HUDEP-2 (cell line): ENCODE measurements at regions not wholly inside any gene's neighbourhood (a gene's known extent, or its start where the extent isn't known, plus 50 kb on each side); places are given as distances from the start of the nearest gene placed in this dataset.
"Not testable (repeated sequence)": the region's sequence is repeated elsewhere in the genome, so short reads cannot be mapped to it uniquely, and the experiment has no call there.

Experiments
- DNase-seq, 76 experiments: peaks; one replicate each; lab custom pipeline; 2025; ENCODE audit not compliant: unreplicated experiment in 76 of 76; lab: John Stamatoyannopoulos, UW

- no peak for DNase-seq
Measured at GRCh38 chr3:40695848-40696247, 171.1 kb downstream of the ZNF621 start.

- not testable (repeated sequence) for DNase-seq
Measured at GRCh38 chr3:40698611-40699010, 173.9 kb downstream of the ZNF621 start.

GRCh38 chr3:40701016-40701588, 176.3 kb downstream of the ZNF621 start:
- no peak for DNase-seq

DNA sequence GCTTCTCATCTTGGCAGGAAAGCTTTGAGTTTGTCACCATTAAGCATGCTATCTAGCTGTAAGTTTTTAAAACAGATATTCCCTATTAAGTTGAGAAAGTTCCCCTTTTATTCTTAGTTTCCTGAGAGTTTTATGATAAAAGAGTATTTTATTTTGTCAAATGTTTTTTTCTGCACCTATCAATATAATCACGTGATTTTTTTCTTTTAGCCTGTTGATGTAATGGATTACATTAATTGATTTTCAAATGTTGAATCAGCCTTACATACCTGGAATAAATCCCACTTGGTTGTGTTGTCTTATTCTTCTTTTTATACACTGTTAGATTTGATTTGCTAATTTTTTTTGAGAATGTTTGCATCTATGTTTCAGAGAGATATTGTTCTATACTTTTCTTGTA, 179.5 kb downstream of the ZNF621 start:
- no peak for DNase-seq

- no peak for DNase-seq
Measured at GRCh38 chr3:40705663-40706062, 180.9 kb downstream of the ZNF621 start.

- DNase-seq, result no peak
Measured at GRCh38 chr3:40713306-40713705, 188.5 kb downstream of the ZNF621 start.

GRCh38 chr3:40713795-40714194, 189.0 kb downstream of the ZNF621 start:
- DNase-seq, result no peak

GRCh38 chr3:40714771-40715345, 190.1 kb downstream of the ZNF621 start:
- no peak for DNase-seq

DNA sequence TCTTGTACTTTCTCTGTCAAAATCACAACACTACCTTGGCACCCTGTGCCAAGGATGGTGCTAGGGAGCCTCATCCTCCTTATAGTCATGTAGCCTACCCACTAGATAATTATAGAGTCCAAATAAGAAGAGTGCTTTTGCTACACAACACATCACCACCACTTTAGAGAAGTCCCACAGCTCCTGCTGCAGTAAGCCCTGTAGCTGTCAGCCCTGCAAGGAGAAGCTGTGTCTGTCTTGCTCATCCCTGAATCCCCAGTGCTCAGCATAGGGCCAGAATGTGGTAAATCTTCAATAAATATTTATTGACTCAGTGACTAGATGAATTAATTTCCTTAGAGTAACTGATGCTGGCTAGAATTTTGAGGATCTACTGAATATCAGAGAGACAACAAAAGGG, 190.8 kb downstream of the ZNF621 start:
- no peak for DNase-seq

DNA sequence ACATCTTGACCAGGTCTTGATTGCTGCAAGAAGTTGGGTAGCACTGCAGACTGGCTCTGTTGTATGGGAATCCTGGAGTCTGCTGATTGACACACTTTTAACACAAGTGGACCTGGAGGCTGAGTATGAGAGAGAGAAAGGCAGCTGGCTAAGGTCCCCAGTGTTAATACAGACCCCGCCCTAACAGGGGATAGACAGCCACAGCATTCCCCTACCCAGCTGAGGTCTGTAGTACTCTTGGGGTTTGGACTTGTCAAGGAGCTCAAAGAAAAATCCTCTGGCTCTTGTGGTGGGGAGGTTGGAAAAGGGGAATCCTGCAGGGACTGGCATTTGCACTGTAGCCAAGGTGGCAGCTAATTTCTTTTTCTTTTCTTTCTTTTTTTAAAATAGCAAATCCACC, 192.7 kb downstream of the ZNF621 start:
- DNase-seq, result no peak

DNA sequence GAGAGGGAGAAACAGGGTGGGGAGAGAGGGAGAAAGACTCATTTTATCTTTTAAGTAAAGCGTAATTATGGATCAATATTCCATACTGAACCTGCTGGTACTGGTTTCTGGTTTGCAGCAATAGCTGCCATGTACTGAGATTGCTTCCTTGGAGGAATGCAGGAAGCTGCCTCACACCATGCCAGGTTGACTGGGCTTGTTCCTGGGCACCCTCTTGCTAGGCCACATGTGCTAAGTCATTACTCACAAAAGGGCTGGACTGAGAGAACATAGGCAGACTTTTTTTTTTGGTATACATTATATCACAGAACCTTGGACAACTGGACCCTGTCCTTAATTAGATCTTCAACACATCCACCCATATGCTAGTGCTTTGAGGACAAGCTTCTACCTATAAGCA, 193.4 kb downstream of the ZNF621 start:
- DNase-seq, result no peak

DNA sequence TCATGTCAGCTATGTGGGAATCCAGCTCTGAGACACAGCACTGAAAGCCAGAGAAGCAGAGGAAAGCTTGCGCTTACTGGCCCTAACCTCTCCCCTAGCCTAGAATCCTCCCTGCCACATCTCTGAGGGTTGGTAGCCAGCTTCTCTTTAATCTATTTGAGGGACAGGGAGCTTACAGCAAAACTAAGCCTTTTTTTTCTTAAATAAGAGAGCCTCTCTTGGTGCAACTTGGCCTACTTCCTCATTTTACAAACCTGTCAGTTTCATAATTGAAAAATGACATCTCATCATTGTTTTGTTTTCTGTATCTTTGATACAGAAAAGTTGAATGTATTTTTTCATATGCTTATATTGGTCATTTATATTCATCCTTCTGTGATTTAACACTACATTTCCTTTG, 193.9 kb downstream of the ZNF621 start:
- no peak for DNase-seq

GRCh38 chr3:40719660-40720287, 195.0 kb downstream of the ZNF621 start:
- DNase-seq, result no peak

DNA sequence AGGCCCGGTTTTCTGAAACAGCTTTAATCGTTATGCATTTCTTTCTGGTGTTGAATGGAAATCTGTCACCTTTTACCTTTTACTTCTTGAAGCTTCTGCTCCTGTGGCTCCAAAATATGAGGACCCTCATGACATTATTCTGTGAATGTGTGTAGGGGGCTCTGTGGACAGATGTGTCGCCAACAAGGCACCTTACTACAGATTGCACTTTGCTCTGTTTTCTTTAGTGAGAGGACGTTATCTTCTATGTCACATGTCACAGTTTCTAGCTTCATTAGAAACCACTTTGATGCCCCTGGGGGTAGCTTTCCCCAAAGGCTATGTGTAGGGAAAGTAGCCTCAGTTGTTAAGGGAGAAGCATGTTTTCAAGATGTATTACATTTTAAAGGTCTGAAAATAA, 195.6 kb downstream of the ZNF621 start:
- no peak for DNase-seq

GRCh38 chr3:40720863-40721262, 196.1 kb downstream of the ZNF621 start:
- no peak for DNase-seq

- DNase-seq, result no peak
Measured at GRCh38 chr3:40723083-40723660, 198.4 kb downstream of the ZNF621 start.

GRCh38 chr3:40725031-40725430, 200.3 kb downstream of the ZNF621 start:
- DNase-seq, result no peak

DNA sequence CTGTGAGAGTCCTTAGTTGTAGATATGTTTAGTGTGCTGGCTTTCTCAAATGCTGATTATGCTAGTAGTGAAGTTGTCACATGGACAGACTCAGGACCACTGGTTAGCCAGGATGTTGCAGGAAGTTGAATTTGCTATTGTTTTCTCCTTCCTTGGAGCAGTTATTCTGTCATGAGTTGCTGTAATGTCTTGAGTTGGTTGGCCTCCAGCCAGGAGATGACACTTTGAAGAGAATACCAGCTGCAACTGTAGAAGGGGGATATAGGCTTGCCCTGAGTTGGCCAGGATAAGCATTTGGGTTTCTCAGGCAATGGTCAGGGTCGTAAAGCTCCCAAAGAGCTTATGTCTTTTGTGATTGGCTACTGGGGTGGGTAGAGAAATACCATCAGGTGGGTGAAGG, 206.7 kb downstream of the ZNF621 start:
- no peak for DNase-seq

DNA sequence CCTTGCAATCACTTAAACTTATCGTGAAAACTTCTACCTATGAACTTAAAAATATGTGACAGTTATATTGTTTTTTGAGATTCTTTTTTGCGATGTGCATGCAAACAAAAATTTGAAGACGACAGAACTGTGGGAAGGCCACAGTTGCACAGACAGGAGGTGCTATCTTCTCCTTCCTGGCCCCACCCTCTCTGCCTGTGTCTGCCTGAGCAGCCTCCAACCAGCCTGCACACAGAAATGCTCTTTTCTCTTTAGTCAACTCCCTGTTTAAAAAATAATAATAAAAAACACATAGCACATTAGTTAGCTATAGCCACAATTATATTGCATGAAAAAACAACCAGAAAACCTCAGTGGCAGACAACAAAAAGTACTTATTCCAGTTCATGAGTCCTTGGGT, 212.2 kb downstream of the ZNF621 start:
- no peak for DNase-seq

DNA sequence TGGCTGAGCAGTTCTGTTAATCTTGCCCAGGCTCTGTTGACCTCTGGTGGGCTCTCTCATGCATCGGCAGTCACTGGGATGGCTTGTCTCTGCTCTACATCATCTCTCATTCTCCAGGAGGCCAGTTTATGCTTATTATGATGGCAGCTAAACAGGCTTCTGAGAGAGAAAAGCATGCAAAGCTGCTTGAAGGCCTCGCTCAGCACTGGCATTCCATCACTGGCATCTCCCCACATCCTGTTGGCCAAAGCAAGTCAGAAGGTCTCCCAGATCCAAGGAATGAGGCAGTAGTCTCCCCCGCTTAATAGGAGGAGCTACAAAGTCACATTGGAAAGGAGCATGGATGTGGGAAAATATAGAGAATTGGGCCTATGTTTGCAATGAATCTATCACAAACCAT, 212.6 kb downstream of the ZNF621 start:
- no peak for DNase-seq

- no peak for DNase-seq
Measured at GRCh38 chr3:40739971-40740370, 215.2 kb downstream of the ZNF621 start.

DNA sequence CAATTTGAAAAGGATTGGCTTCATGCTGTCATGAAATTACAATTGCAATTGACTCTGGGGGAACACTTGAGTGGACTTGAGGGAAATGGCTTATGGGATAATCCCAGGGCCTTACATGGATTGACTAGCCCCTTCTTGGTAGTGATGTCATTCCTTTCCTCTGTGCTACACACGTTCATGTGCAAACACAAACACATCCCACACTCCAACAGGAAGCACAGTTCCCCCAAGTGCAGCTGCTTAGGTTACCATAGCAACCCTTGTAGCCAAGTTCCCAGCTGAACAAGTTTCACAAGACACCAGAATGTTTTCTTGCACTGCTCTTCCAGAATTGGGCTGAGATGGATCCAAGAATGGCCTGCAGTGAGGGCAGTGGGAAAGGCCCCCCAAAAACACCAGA, 217.0 kb downstream of the ZNF621 start:
- no peak for DNase-seq
